RWPE2 (cell line): ENCODE measurements at regions not wholly inside any gene's neighbourhood (a gene's known extent, or its start where the extent isn't known, plus 50 kb on each side); places are given as distances from the start of the nearest gene placed in this dataset.
"Not testable (repeated sequence)": the region's sequence is repeated elsewhere in the genome, so short reads cannot be mapped to it uniquely, and the experiment has no call there.

Experiments used
- ATAC-seq: fragments of 200-7000 bp; cut with Tn5 transposase; 3 replicates; pipeline ENCODE4 v1.9.1; 2021; ENCODE audit warnings: low read depth
- DNase-seq: peaks from one replicate; pipeline ENCODE4 v3.0.0-alpha.2; 2020; ENCODE audit warnings: low spot score
- H3K27ac ChIP-seq: fragments of 450-650 bp; 2 replicates; pipeline ENCODE4 v1.5.1; 2017; ENCODE audit warnings: mild to moderate bottlenecking; ENCODE audit not compliant: poor library complexity, severe bottlenecking
- H3K27me3 ChIP-seq: fragments of 250-450 bp; sonication (Bioruptor Pico); 2 replicates; pipeline ENCODE4 v1.5.1; 2021; ENCODE audit warnings: mild to moderate bottlenecking, moderate library complexity; ENCODE audit not compliant: insufficient read depth, poor library complexity, severe bottlenecking
- H3K36me3 ChIP-seq: fragments of 250-450 bp; sonication (Bioruptor Pico); 2 replicates; pipeline ENCODE4 v1.5.1; 2020; ENCODE audit warnings: low read depth, mild to moderate bottlenecking, moderate library complexity
- H3K4me1 ChIP-seq: fragments of 250-450 bp; sonication (Bioruptor Pico); 2 replicates; pipeline ENCODE4 v1.5.1; 2021; ENCODE audit warnings: mild to moderate bottlenecking, moderate library complexity; ENCODE audit not compliant: insufficient read depth, poor library complexity, severe bottlenecking
- H3K4me3 ChIP-seq: fragments of 250-450 bp; sonication (Bioruptor Pico); 2 replicates; pipeline ENCODE4 v1.5.1; 2021; ENCODE audit warnings: mild to moderate bottlenecking, moderate library complexity; ENCODE audit not compliant: severe bottlenecking
- H3K9me3 ChIP-seq: fragments of 250-450 bp; sonication (Bioruptor Pico); 2 replicates; pipeline ENCODE4 v1.5.1; 2021; ENCODE audit warnings: mild to moderate bottlenecking, moderate library complexity; ENCODE audit not compliant: severe bottlenecking
- CTCF ChIP-seq: fragments of 450-650 bp; IDR thresholded peaks from one replicate; pipeline ENCODE4 v1.5.1; 2017; ENCODE audit warnings: mild to moderate bottlenecking, moderate library complexity; ENCODE audit not compliant: poor library complexity, severe bottlenecking

GRCh38 chr17:45586651-45586934 is 96.1 kb upstream of the PLEKHM1 start:
- DNase-seq, H3K27ac ChIP-seq, H3K27me3 ChIP-seq, H3K4me1 ChIP-seq, ATAC-seq, H3K4me3 ChIP-seq, H3K9me3 ChIP-seq: not testable (repeated sequence)
- H3K36me3 ChIP-seq, result peaks cover 11% of the 10 kb centered on the region

DNA sequence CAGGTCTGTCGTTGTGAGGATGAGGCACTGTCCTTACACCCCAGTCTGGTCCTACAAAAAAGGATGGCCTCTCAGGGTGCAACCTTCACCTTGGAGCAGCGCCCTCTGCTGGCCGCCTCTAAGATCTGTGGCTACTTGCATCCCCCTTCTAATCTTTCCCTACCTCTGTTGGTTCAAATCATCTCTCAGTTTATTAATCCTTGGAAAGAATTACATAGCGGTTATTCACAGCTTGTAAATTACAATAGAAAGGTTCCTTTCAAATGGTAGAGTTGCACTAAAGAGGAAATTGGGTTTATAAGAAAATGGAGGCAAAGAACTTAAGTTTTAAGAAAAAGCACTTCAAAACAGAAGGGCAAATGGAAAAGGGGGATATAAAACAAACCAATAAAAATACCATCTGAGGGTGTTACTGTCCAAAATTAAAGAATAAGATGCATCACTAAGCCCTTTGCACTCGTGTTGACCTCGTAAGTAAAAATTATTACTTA is 102.0 kb upstream of the PLEKHM1 start:
- H3K4me3 ChIP-seq, DNase-seq, H3K36me3 ChIP-seq, H3K4me1 ChIP-seq, H3K9me3 ChIP-seq, H3K27me3 ChIP-seq, H3K27ac ChIP-seq: not testable (repeated sequence)
- TF ChIP-seq CTCF, result peak; percentile 89
- peak; percentile 86 for ATAC-seq

- not testable (repeated sequence) for H3K9me3 ChIP-seq, ATAC-seq, DNase-seq, H3K27me3 ChIP-seq, H3K4me1 ChIP-seq, H3K27ac ChIP-seq, H3K36me3 ChIP-seq, H3K4me3 ChIP-seq
Measured at GRCh38 chr17:45596347-45596746, 105.8 kb upstream of the PLEKHM1 start.

- not testable (repeated sequence) for H3K27ac ChIP-seq, H3K27me3 ChIP-seq, DNase-seq, ATAC-seq, H3K36me3 ChIP-seq, H3K4me3 ChIP-seq, H3K9me3 ChIP-seq, H3K4me1 ChIP-seq
Measured at GRCh38 chr17:45600052-45601012, 109.8 kb upstream of the PLEKHM1 start.

DNA sequence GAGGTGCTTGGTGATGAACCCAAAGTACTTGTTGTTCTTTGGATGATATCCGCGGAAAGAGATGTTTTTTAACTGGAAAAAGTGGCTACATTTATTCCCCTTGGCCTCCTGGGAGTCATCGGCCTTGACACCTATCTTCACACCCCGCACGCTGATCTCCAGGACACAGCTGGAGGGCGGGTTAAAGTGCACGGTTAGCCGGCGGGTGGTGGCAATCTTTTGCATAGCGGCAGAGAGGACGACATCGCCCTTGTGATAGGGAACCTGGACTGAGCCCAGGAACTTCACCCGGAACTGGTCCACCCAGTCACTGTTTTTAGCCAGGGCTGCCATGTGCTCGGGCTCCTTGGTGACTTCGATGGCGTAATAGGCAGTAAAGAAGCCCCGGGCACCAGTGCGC is 110.5 kb upstream of the PLEKHM1 start:
- DNase-seq, ATAC-seq, H3K36me3 ChIP-seq, H3K27ac ChIP-seq, H3K4me3 ChIP-seq, H3K4me1 ChIP-seq, H3K9me3 ChIP-seq, H3K27me3 ChIP-seq: not testable (repeated sequence)

DNA sequence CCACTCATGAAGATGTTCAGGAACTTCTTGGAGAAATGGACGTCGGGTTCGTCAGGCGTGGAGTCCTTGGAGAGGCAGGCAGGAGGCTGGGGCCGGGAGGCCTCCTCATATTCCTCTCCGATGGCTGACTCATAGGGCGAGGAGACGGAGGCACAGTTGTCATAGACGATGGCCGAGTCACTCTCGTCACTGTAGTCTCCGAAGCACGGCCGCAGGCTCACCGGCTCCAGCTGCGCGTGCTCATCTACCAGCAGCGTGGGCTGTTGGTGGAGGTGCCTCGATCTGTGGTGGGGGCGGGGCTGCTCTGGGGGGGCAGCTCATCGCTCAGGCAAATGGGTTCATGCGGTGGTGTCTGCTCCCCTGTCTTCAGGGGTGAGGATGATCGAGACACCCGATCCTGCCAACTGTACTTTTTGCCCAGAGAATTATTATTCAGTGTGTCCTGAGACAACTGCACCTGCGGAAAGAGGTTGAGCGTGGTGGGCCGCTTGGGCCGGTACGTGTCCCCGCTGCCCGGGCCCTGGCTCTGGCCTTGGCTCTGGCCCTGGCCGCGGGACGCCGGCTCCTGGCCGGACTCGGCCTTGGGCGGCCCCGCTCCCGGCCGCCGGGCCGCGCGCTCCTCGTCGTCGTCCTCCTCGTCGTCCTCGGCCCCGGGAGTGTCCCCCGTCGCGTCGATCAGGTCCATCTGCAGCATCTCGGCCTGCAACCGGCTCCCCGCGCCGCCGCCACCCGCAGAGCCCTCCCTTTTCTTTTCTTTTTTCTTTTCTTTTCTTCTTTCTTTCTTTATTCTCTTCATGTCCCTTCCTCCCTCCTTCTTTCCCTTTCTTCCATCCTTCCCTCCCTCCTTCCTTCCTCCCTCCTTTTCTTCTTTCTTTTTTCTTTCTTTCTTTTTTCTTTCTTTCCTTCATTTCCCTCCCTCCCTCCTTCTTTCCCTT is 111.4 kb upstream of the PLEKHM1 start:
- H3K9me3 ChIP-seq, DNase-seq, H3K36me3 ChIP-seq, H3K4me3 ChIP-seq, H3K27ac ChIP-seq, H3K27me3 ChIP-seq, H3K4me1 ChIP-seq: not testable (repeated sequence)
- ATAC-seq, result 0 out of 3 replicates have a peak, but pooled peaks have one; percentile 35

- DNase-seq, ATAC-seq, H3K27ac ChIP-seq, H3K4me1 ChIP-seq, H3K9me3 ChIP-seq, H3K36me3 ChIP-seq, H3K27me3 ChIP-seq, H3K4me3 ChIP-seq: not testable (repeated sequence)
Measured at GRCh38 chr17:45605751-45606150, 115.2 kb upstream of the PLEKHM1 start.

DNA sequence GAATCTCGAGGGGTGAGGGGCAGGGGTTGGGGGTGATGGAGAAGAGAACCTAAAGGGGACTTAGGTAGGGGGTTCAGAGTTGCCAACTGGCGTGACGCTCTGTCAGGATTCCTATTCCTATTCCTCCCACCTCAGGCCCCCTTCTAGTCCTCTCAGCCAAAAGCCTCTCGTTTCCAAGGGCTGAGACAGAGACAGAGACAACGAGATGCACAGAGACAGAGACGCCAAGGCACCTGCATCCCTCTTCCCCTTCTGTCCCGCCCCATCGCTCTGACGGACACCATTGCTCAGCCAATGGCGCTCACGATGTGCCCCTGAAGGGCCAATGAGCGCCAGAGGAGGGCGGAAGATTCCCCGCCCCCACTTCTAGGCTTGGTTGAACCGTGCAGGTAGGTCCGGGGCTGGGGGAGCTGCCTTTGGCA is 129.5 kb upstream of the PLEKHM1 start:
- H3K9me3 ChIP-seq, H3K36me3 ChIP-seq, H3K27ac ChIP-seq, H3K4me1 ChIP-seq, DNase-seq, H3K27me3 ChIP-seq: not testable (repeated sequence)
- H3K4me3 ChIP-seq, result peak overlapping the region; percentile 62
- peak; percentile 99 for ATAC-seq

DNA sequence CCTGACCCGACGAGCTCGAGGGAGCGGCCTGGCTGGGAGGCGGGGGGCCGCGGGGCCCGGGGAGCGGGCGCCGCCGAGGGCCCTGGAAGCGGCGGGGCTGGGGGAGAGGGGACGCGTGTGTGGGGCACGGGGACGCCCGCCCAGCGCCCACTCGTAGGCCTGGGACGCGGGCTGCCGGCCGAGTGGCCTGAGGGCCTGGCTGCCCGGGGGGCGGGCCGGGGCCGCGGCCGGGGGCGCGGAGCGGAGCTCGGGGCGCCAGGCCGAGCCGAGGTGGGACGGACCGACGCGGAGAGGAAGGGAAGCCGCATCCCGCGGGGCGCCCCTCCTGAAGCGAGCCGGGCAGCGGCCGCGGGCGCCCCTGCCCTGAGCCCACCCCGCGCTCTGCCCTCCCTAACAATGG is 129.9 kb upstream of the PLEKHM1 start:
- ATAC-seq, result peak; percentile 40
- H3K4me1 ChIP-seq, H3K36me3 ChIP-seq, DNase-seq, H3K27me3 ChIP-seq, H3K9me3 ChIP-seq, H3K27ac ChIP-seq: not testable (repeated sequence)
- H3K4me3 ChIP-seq, result peak overlapping the region; percentile 62

DNA sequence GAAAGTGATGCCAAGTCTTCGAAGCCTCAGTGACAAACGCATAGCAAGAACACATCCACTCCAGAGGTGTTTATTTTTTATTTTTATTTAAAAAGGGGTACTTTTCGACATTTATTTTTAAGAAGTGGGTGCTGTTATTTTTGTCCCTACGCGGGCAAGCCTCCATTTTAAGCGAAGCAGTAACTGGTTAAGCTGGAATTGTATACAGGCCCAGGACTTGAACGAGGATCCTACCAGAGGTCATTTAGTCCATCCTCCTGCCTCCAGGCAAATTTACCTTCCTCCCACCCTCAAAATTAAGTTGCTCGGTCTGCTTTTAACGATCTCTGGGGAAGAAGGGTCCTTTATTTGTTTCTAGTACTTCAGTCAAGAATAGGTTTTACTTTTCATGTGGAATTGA is 130.6 kb upstream of the PLEKHM1 start:
- not testable (repeated sequence) for ATAC-seq, H3K27ac ChIP-seq, H3K4me1 ChIP-seq, H3K27me3 ChIP-seq, H3K36me3 ChIP-seq, H3K9me3 ChIP-seq, H3K4me3 ChIP-seq, DNase-seq
